Common myeloid progenitor, CD34-positive (primary cell): ENCODE measurements at regions not wholly inside any gene's neighbourhood (a gene's known extent, or its start where the extent isn't known, plus 50 kb on each side); places are given as distances from the start of the nearest gene placed in this dataset.
A peak's percentile ranks its signal among the peaks of the same experiment; 100 is the strongest.

ENCODE experiments used
- CTCF ChIA-PET: fragments of 350-600 bp; sonication (Branson Sonifier 250); formaldehyde crosslinking; loops from one replicate; lab custom pipeline; 2021; ENCODE audit warnings: antibody characterized with exemption; lab: Charles Lee
- POLR2A ChIA-PET: fragments of 350-600 bp; sonication (Branson Sonifier 250); formaldehyde crosslinking; loops from one replicate; lab custom pipeline; 2021; ENCODE audit warnings: antibody characterized with exemption; lab: Charles Lee
- DNase-seq, 3 donors: peaks; one replicate each; pipeline versions ENCODE4 v3.0.0 to v3.0.0-alpha.2; 2013
- H3K27ac ChIP-seq, 2 experiments: 1 replicate in 1 of 2; 2 replicates in 1 of 2; pipeline ENCODE4 v1.7.0; 2013; ENCODE audit warnings: inconsistent platforms in 2 of 2, low read length in 2 of 2, mild to moderate bottlenecking in 2 of 2, low read depth in 1 of 2, moderate library complexity in 1 of 2; ENCODE audit not compliant: severe bottlenecking in 2 of 2, insufficient read depth in 1 of 2, poor library complexity in 1 of 2
- H3K27me3 ChIP-seq, 5 experiments: replicated peaks in 2 of 5; 1 replicate in 3 of 5; 2 replicates in 2 of 5; pipeline versions ENCODE4 v1.6.1 to v1.7.0; 2013; ENCODE audit warnings: low read length in 4 of 5, mild to moderate bottlenecking in 2 of 5, moderate library complexity in 2 of 5, inconsistent platforms in 1 of 5; ENCODE audit not compliant: insufficient read depth in 5 of 5, control insufficient read depth in 4 of 5
- H3K36me3 ChIP-seq, 4 experiments: 1 replicate in 2 of 4; 2 replicates in 2 of 4; pipeline versions ENCODE4 v1.6.1 to v1.7.0; 2013; ENCODE audit warnings: low read length in 3 of 4, control low read depth in 1 of 4, mild to moderate bottlenecking in 1 of 4; ENCODE audit not compliant: control insufficient read depth in 4 of 4, insufficient read depth in 4 of 4
- H3K4me1 ChIP-seq, 4 experiments: 1 replicate in 3 of 4; 2 replicates in 1 of 4; pipeline versions ENCODE4 v1.6.1 to v1.7.1; 2013; ENCODE audit warnings: low read length in 3 of 4, mild to moderate bottlenecking in 3 of 4, control low read depth in 1 of 4, inconsistent platforms in 1 of 4, moderate library complexity in 1 of 4; ENCODE audit not compliant: control insufficient read depth in 4 of 4, insufficient read depth in 4 of 4; ENCODE audit errors: control extremely low read depth in 1 of 4
- H3K4me3 ChIP-seq, 7 experiments: 1 replicate in 4 of 7; 2 replicates in 3 of 7; pipeline versions ENCODE4 v1.5.1 to v1.7.0; 2013; ENCODE audit warnings: mild to moderate bottlenecking in 7 of 7, low read length in 6 of 7, moderate library complexity in 6 of 7, inconsistent platforms in 2 of 7, low read depth in 2 of 7, control low read depth in 1 of 7; ENCODE audit not compliant: insufficient read depth in 4 of 7, control insufficient read depth in 1 of 7; ENCODE audit errors: extremely low read depth in 1 of 7
- H3K9me3 ChIP-seq, 5 experiments: 1 replicate in 4 of 5; 2 replicates in 1 of 5; pipeline versions ENCODE4 v1.6.1 to v1.7.1; 2013; ENCODE audit warnings: low read length in 4 of 5, mild to moderate bottlenecking in 2 of 5, inconsistent platforms in 1 of 5, low read depth in 1 of 5, moderate library complexity in 1 of 5; ENCODE audit not compliant: control insufficient read depth in 4 of 5, insufficient read depth in 2 of 5; ENCODE audit errors: control extremely low read depth in 1 of 5
- WGBS: methylation state at CpG from one replicate; pipeline ENCODE4 v1.1.5; 2013; ENCODE audit not compliant: insufficient coverage; 5-methylcytosine and 5-hydroxymethylcytosine counted together

- no peak for DNase-seq
- Histone ChIP-seq H3K27me3 (no peaks in the 10 kb centered on the region), H3K4me1 (no peaks in the 10 kb centered on the region), H3K36me3 (no peaks in the 10 kb centered on the region), H3K27ac (no peak overlapping the region), H3K4me3 (no peak overlapping the region), H3K9me3 (peaks cover 0 to 6% (median 2%) of the 10 kb centered on the region in 5 experiments)
- 67% methylated on average over 3 of the region's 3 CpGs for WGBS
- ChIA-PET POLR2A (no interaction called here), CTCF (interaction anchor here (1.7 kb wide), 1 partner anchor 14 kb away, joined by 4 read pairs; no protein-coding TSS in a partner anchor)
Observed at GRCh38 chr1:75984781-75985180, 52.6 kb upstream of the ASB17 start.

GRCh38 chr1:75985827-75986226 lies 53.6 kb upstream of the ASB17 start:
- peaks cover 0 to 6% (median 2%) of the 10 kb centered on the region in 5 experiments for H3K9me3 ChIP-seq
- no peak for DNase-seq
- no peaks in the 10 kb centered on the region for H3K36me3 ChIP-seq
- POLR2A ChIA-PET: no interaction called here
- CTCF ChIA-PET: interaction anchor here (1.7 kb wide), 1 partner anchor 13 kb away, joined by 4 read pairs; no protein-coding TSS in a partner anchor
- H3K27ac ChIP-seq: no peak overlapping the region
- no peak overlapping the region for H3K4me3 ChIP-seq
- 100% methylated on average over 1 of the region's 4 CpGs for WGBS
- H3K4me1 ChIP-seq: no peaks in the 10 kb centered on the region
- no peaks in the 10 kb centered on the region for H3K27me3 ChIP-seq

GRCh38 chr1:75986478-75986877 lies 54.3 kb upstream of the ASB17 start:
- Histone ChIP-seq H3K4me1 (no peaks in the 10 kb centered on the region), H3K4me3 (no peak overlapping the region), H3K27ac (no peak overlapping the region), H3K36me3 (no peaks in the 10 kb centered on the region), H3K27me3 (no peaks in the 10 kb centered on the region), H3K9me3 (peaks cover 0 to 6% (median 2%) of the 10 kb centered on the region in 5 experiments)
- ChIA-PET POLR2A (no interaction called here), CTCF (interaction anchor here (1.7 kb wide), 1 partner anchor 12 kb away, joined by 4 read pairs; no protein-coding TSS in a partner anchor)
- no peak for DNase-seq

- H3K9me3 ChIP-seq: peaks cover 0 to 5% (median 0%) of the 10 kb centered on the region in 5 experiments
- no peak overlapping the region for H3K4me3 ChIP-seq
- H3K36me3 ChIP-seq: no peaks in the 10 kb centered on the region
- H3K4me1 ChIP-seq: no peaks in the 10 kb centered on the region
- ChIA-PET POLR2A (no interaction called here), CTCF (interaction anchor here (0.8 kb wide), 1 partner anchor 15 kb away, joined by 3 read pairs; no protein-coding TSS in a partner anchor)
- no peak for DNase-seq
- no peak overlapping the region for H3K27ac ChIP-seq
- 93% methylated on average over 2 of the region's 3 CpGs for WGBS
- H3K27me3 ChIP-seq: no peaks in the 10 kb centered on the region
Observed at GRCh38 chr1:75989121-75989520, 56.9 kb upstream of the ASB17 start.

- H3K4me1 ChIP-seq: no peaks in the 10 kb centered on the region
- no peaks in the 10 kb centered on the region for H3K27me3 ChIP-seq
- ChIA-PET CTCF (interaction anchor here (0.7 to 2.0 kb wide), 16 partner anchors 8 to 1483 kb away, joined by 3 to 5 read pairs (median 3); no protein-coding TSS in a partner anchor), POLR2A (no interaction called here)
- H3K27ac ChIP-seq: no peak overlapping the region
- WGBS: 83% methylated on average over 2 of the region's 3 CpGs
- no peaks in the 10 kb centered on the region for H3K9me3 ChIP-seq
- no peak for DNase-seq
- no peaks in the 10 kb centered on the region for H3K36me3 ChIP-seq
- H3K4me3 ChIP-seq: no peak overlapping the region
Observed at GRCh38 chr1:75990686-75991085, 58.5 kb upstream of the ASB17 start.

GRCh38 chr1:75991497-75992114 lies 59.4 kb upstream of the ASB17 start:
- peak; percentile 79 to 85 (median 83) for DNase-seq
- no peaks in the 10 kb centered on the region for H3K4me1 ChIP-seq
- POLR2A ChIA-PET: no interaction called here
- H3K36me3 ChIP-seq: no peaks in the 10 kb centered on the region
- no peak overlapping the region for H3K4me3 ChIP-seq
- 0% methylated on average over 3 of the region's 8 CpGs for WGBS
- no peaks in the 10 kb centered on the region for H3K9me3 ChIP-seq
- no peak overlapping the region for H3K27ac ChIP-seq
- CTCF ChIA-PET: interaction anchor here (0.7 to 2.0 kb wide), 16 partner anchors 8 to 1482 kb away, joined by 3 to 5 read pairs (median 3); no protein-coding TSS in a partner anchor
- H3K27me3 ChIP-seq: no peaks in the 10 kb centered on the region

GRCh38 chr1:75992312-75992711 lies 60.1 kb upstream of the ASB17 start:
- POLR2A ChIA-PET: no interaction called here

More at GRCh38 chr1:75992312-75992711, 60.1 kb upstream of the ASB17 start:
- Histone ChIP-seq H3K4me1 (no peaks in the 10 kb centered on the region), H3K27me3 (no peaks in the 10 kb centered on the region), H3K36me3 (no peaks in the 10 kb centered on the region), H3K9me3 (no peaks in the 10 kb centered on the region), H3K4me3 (no peak overlapping the region), H3K27ac (no peak overlapping the region)
- 90% methylated on average over 3 of the region's 3 CpGs for WGBS
- CTCF ChIA-PET: interaction anchor here (0.8 to 1.3 kb wide), 4 partner anchors 12 to 113 kb away, joined by 3 to 4 read pairs (median 3); no protein-coding TSS in a partner anchor
- DNase-seq: peak in 1 of 3 donors; percentile 6
